Lung (tissue), 11 donors: ENCODE measurements at regions not wholly inside any gene's neighbourhood (a gene's known extent, or its start where the extent isn't known, plus 50 kb on each side); places are given as distances from the start of the nearest gene placed in this dataset.

ENCODE experiments used
- ATAC-seq: fragments of 200-7000 bp; cut with Tn5 transposase; one replicate; pipeline ENCODE4 v1.9.1; 2020; ENCODE audit warnings: moderate number of reproducible peaks; ENCODE audit not compliant: insufficient read depth, low FRiP score
- DNase-seq, 3 donors: peaks; one replicate each; pipeline ENCODE4 v3.0.0-alpha.2; 2013 to 2017
- H3K27ac ChIP-seq, 2 donors: one replicate each; pipeline ENCODE4 v1.5.1; 2013; ENCODE audit warnings: mild to moderate bottlenecking in 2 of 2, moderate library complexity in 2 of 2, control low read depth in 1 of 2, inconsistent platforms in 1 of 2, low read depth in 1 of 2, low read length in 1 of 2
- H3K27me3 ChIP-seq, 3 donors: one replicate each; pipeline ENCODE4 v1.5.1; 2013; ENCODE audit warnings: low read length in 2 of 3; ENCODE audit not compliant: control insufficient read depth in 3 of 3, insufficient read depth in 3 of 3
- H3K36me3 ChIP-seq, 4 donors: one replicate each; pipeline ENCODE4 v1.5.1; 2013; ENCODE audit warnings: low read length in 4 of 4, mild to moderate bottlenecking in 1 of 4, moderate library complexity in 1 of 4; ENCODE audit not compliant: control insufficient read depth in 4 of 4, insufficient read depth in 4 of 4
- H3K4me1 ChIP-seq, 5 donors: one replicate each; pipeline ENCODE4 v1.5.1; 2013; ENCODE audit warnings: low read length in 5 of 5, mild to moderate bottlenecking in 2 of 5, moderate library complexity in 1 of 5; ENCODE audit not compliant: control insufficient read depth in 5 of 5, insufficient read depth in 5 of 5
- H3K4me3 ChIP-seq: one replicate; pipeline ENCODE4 v1.5.1; 2013; ENCODE audit warnings: mild to moderate bottlenecking, control low read depth, moderate library complexity
- H3K9ac ChIP-seq, 2 donors: one replicate each; pipeline ENCODE4 v1.5.1; 2013; ENCODE audit warnings: low read length in 2 of 2, control low read depth in 1 of 2; ENCODE audit not compliant: insufficient read depth in 1 of 2
- H3K9me3 ChIP-seq, 4 donors: one replicate each; pipeline ENCODE4 v1.5.1; 2013; ENCODE audit warnings: low read length in 3 of 4, mild to moderate bottlenecking in 1 of 4, moderate library complexity in 1 of 4; ENCODE audit not compliant: control insufficient read depth in 4 of 4, insufficient read depth in 3 of 4
- CTCF ChIP-seq: IDR thresholded peaks from 2 replicates; pipeline ENCODE4 v1.5.1; 2012; ENCODE audit warnings: mild to moderate bottlenecking; ENCODE audit errors: control extremely low read depth, extremely low read depth
- WGBS, 2 donors: extraction: QIAGEN DNeasy Blood & Tissue Kit; methylation state at CpG; one replicate each; pipeline ENCODE4 v1.1.7; 2013; 5-methylcytosine and 5-hydroxymethylcytosine counted together
- donor health status: control.
- donor health status: control.
- donor health status: Bipolar disorder and iron deficiency.
- donor health status: healthy.
- donor health status: DM: yes; HTN: yes; CAD: no.

- DNase-seq (no peak), ATAC-seq (no peak)
- H3K4me3 ChIP-seq: no peak overlapping the region
- no peak overlapping the region for H3K27ac ChIP-seq
- H3K9me3 ChIP-seq: no peaks in the 10 kb centered on the region
- no peak for TF ChIP-seq CTCF
- no peaks in the 10 kb centered on the region for H3K36me3 ChIP-seq
- no peaks in the 10 kb centered on the region for H3K4me1 ChIP-seq
- H3K9ac ChIP-seq: no peak overlapping the region
- no peaks in the 10 kb centered on the region for H3K27me3 ChIP-seq
- WGBS, 2 donors: 81 to 86% methylated on average over 2 of the region's 2 CpGs
Measured at GRCh38 chr13:73674570-73674969, 459.6 kb downstream of the KLF12 start.

GRCh38 chr13:73673931-73674330, 460.3 kb downstream of the KLF12 start:
- Histone ChIP-seq H3K4me3 (no peak overlapping the region), H3K9me3 (no peaks in the 10 kb centered on the region), H3K9ac (no peak overlapping the region), H3K36me3 (no peaks in the 10 kb centered on the region), H3K4me1 (no peaks in the 10 kb centered on the region), H3K27ac (no peak overlapping the region), H3K27me3 (no peaks in the 10 kb centered on the region)
- ATAC-seq (no peak), DNase-seq (no peak)
- no peak for TF ChIP-seq CTCF
- WGBS, 2 donors: 91 to 92% methylated on average over 11 of the region's 11 CpGs

- H3K4me1 ChIP-seq: peaks cover 0 to 1% (median 0%) of the 10 kb centered on the region in 5 donors
- ATAC-seq (no peak), DNase-seq (no peak)
- no peak overlapping the region for H3K27ac ChIP-seq
- no peak for TF ChIP-seq CTCF
- 44 to 63% methylated on average over 3 of the region's 3 CpGs for WGBS, 2 donors
- no peaks in the 10 kb centered on the region for H3K9me3 ChIP-seq
- no peaks in the 10 kb centered on the region for H3K36me3 ChIP-seq
- no peak overlapping the region for H3K4me3 ChIP-seq
- H3K27me3 ChIP-seq: no peaks in the 10 kb centered on the region
- no peak overlapping the region for H3K9ac ChIP-seq
Measured at GRCh38 chr13:73672492-73672891, 461.7 kb downstream of the KLF12 start.

GRCh38 chr13:73671732-73672131, 462.5 kb downstream of the KLF12 start:
- DNase-seq (no peak), ATAC-seq (no peak)
- Histone ChIP-seq H3K9me3 (no peaks in the 10 kb centered on the region), H3K4me3 (no peak overlapping the region), H3K4me1 (peaks cover 0 to 1% (median 0%) of the 10 kb centered on the region in 5 donors), H3K27me3 (no peaks in the 10 kb centered on the region), H3K9ac (no peak overlapping the region), H3K27ac (no peak overlapping the region), H3K36me3 (no peaks in the 10 kb centered on the region)
- TF ChIP-seq CTCF: no peak
- WGBS, 2 donors: 96% methylated on average over 5 of the region's 5 CpGs
